ENCODE measurements at regions not wholly inside any gene's neighbourhood (a gene's known extent, or its start where the extent isn't known, plus 50 kb on each side); places are given as distances from the start of the nearest gene placed in this dataset.

DNA sequence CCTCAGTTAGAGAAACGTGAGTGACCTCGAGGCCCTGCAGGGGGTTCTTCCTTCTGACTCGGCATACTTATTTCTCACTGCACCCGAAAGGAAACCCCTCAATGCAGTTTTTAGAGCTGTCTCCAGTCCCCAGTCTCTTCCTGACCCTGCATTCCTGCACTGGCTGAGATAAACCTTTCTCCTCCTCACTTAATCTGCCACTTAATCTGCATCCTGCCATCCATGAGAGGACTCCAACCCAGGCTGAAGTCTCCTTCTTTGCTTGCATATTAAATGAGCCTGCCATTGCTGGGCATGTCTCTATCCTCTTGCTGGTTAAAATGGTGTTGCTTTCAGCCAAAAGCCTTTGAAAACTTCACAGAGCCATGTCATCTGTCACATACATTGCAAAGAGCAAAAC, 125.6 kb upstream of the GATA6 start:
- DNase-seq (ENCODE audit: insufficient read length, low spot score) (no peak), FAIRE-seq (no peak)
- TF ChIP-seq POLR2A (IDR thresholded peaks at IDR 0.05; ENCODE audit: low read depth, low read length), result no peak

DNA sequence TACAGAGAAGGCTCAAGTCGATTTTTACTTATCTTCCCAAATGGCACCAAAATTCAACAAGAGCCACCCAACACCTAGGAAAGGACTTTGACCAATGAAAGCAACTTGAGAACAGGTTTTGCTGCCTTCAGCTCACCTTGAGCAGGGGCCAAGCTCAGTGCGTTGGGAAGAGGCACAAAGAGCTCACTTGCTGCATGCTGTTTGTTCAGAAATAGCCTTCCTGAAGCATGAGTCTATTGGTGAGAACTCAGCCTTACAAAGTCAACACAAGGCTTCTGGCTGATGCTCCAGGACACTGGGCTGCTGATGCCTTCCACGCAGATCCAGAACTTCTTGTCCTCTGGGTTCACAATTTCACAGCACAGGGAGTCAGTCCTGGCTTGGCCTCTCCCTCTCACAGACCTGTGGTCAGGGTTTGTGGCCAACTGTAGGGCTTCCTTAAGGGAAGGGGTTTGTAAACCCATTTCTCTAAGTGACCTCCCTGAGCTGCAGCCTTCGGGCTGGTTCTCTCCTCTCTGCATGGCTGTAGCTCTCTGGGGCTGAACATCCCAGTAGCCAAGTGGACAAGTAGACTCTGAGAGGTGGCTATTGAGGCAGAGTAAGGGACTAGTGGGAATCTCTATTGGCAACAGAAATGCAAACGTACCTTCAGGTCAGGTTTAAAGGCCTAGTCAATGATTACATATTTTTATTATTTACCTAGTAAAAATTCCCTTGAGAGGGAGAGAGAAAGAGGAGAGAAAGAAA, 124.7 kb upstream of the GATA6 start:
- FAIRE-seq, result no peak
- no peak for TF ChIP-seq POLR2A (IDR thresholded peaks at IDR 0.05; ENCODE audit: low read depth, low read length)

DNA sequence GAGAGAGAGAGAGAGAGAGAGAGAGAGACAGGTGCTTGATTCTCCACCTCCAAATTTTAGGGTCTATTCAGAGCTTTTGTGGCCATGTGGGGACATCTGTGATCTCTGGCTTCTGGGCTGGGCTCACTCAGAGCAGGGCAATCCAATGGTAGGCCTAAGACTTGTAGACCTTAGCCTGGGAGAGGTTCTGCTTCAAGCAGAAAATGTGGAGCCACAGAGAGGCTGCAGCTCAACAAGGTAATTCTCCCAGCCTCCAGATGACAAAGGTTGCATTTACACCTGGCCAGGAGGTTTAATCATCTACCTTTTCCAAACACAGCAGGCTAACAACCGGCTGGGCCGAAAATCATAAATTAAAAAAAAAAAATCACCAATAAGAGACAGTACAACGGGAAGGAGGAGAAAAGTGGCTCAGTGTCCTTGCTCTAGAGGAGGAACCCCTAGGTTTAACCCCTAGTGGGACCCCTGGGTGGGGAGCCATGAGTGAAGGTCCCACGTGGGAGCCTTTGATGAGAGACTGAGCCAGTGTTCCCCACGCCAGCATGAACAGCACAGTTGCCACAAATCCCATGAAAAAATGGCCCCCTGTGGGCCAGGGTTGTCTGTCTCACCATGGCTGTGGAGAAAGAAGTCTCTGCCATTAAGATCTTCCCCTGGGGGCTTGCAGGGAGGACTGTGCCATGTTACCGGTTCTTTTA, 124.0 kb upstream of the GATA6 start:
- TF ChIP-seq POLR2A (IDR thresholded peaks at IDR 0.05; ENCODE audit: low read depth, low read length), result no peak
- no peak for FAIRE-seq
- DNase-seq (ENCODE audit: insufficient read length, low spot score), result no peak

More for the DNA sequence above, 124.7 kb upstream of the GATA6 start:
- no peak for DNase-seq (ENCODE audit: insufficient read length, low spot score)

DNA sequence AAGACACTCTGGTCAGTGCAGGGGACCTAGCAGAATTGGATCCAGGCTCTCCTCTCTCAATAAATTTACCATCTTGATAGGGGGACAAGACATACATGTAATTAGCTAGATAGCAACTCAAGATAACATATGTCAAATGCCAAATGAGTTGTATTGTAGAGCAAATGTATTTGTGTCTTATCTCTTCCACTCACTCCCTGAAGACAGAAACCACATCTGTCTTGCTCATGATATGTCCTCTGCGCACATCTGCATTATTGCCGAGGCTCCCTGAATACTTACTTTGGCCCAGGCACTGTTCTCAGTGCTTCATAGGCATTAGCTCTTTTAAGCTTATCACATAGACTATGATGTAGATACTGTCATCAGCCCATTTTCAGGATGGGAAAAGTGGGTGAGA, 122.9 kb upstream of the GATA6 start:
- TF ChIP-seq POLR2A (IDR thresholded peaks at IDR 0.05; ENCODE audit: low read depth, low read length), result no peak
- DNase-seq (ENCODE audit: insufficient read length, low spot score), result no peak
- FAIRE-seq, result no peak

DNA sequence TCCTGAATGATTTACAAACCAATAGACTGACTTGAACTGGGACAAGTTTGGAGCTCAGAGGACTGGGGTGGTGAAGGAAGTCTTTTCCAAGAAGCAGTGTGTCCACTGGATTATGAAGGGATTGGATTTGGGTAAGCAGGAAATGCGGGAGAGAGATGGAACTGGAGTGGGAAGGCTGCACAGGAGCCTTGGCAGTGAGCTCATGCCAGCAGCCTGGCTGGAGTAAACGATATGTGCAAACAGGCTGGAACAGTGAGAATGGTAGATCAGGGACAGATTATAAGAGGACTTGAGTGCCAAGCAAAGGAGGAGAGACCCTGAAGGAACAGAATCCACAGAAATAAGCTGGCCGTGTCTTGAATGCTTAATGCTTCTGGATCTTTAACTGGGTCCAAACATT, 121.9 kb upstream of the GATA6 start:
- no peak for TF ChIP-seq POLR2A (IDR thresholded peaks at IDR 0.05; ENCODE audit: low read depth, low read length)
- DNase-seq (ENCODE audit: insufficient read length, low spot score) (no peak), FAIRE-seq (no peak)

DNA sequence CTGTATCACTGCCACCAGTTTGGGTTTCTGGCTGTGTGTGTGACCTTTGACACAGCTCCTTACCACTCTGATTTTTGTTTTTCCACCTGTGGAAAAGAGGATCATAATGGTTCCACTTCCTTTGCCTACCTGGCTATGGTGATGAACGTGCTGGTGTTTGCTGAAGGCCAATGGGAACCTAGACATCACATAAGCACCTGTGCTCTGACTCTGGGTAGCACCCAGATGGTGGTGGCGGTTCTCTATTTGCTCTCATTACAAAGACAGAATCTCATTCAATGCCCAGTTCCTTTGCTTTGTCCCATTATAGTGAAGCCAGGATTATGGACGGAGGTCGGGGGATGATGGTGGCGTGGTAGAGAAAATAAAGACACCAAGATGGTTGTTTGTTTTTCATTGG, 121.2 kb upstream of the GATA6 start:
- no peak for FAIRE-seq
- DNase-seq (ENCODE audit: insufficient read length, low spot score), result no peak
- no peak for TF ChIP-seq POLR2A (IDR thresholded peaks at IDR 0.05; ENCODE audit: low read depth, low read length)

DNA sequence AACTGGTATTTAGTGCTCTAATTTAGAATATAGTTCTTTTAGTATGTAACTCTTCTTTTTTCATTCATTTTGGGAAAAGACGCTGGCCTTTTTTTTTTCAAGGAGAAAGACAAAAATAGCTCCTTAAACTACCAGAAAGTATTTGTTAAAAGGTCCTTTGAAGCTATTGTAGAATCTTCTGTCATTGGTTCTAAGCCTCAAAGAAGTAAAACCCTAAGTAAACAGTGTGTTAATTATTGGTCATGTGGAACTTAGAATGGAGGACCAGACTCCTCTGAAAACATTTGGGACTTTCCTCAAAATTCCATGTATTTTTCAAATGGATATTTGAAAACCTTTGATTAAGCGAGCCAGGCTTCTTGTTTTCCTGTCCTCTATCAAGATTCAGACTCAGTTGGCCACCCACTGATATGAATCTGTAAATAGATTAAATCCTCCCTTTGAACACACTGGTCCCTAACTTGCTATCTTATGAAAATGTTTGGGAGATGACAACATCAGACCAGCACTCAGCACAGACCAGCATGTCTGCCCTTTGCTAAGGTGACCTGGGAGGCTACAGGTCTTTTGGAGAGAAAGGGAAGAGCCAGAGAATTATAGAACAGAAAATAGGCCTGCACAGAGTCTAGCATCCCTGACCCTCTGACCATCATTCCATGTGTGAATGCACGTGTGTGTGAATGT, 120.3 kb upstream of the GATA6 start:
- no peak for DNase-seq (ENCODE audit: insufficient read length, low spot score)
- no peak for FAIRE-seq
- TF ChIP-seq POLR2A (IDR thresholded peaks at IDR 0.05; ENCODE audit: low read depth, low read length), result no peak

DNA sequence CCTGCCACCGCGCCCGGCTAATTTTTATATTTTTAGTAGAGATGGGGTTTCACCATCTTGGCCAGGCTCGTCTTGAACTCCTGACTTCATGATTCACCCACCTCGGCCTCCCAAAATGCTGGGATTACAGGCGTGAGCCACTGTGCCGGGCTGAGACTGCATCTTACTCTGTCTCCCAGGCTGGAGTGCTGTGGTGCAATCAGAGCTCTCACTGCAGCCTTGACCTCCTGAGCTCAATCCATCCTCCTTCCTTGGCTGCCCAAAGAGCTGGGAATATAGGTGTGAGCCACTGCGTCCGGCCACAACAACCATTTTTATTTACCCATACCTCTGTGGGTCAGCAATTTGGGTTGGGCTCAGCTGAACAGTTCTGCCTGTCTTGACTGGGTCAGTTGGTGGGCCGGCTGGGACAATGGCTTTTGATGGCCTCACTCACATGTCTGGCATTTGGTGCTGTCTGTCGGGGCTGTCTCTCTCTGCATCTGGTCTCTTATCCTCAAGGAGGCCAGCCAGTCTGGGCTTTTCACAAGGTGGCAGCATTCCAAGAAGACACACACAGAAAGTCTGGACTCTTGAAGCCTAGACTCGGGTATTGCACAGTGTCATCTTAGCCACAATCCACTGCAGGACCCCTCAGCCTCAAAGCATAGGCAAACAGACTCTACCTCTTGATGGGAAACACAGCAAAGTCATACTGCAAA, 116.8 kb upstream of the GATA6 start:
- no peak for DNase-seq (ENCODE audit: insufficient read length, low spot score)
- FAIRE-seq, result no peak
- TF ChIP-seq POLR2A (IDR thresholded peaks at IDR 0.05; ENCODE audit: low read depth, low read length), result no peak

DNA sequence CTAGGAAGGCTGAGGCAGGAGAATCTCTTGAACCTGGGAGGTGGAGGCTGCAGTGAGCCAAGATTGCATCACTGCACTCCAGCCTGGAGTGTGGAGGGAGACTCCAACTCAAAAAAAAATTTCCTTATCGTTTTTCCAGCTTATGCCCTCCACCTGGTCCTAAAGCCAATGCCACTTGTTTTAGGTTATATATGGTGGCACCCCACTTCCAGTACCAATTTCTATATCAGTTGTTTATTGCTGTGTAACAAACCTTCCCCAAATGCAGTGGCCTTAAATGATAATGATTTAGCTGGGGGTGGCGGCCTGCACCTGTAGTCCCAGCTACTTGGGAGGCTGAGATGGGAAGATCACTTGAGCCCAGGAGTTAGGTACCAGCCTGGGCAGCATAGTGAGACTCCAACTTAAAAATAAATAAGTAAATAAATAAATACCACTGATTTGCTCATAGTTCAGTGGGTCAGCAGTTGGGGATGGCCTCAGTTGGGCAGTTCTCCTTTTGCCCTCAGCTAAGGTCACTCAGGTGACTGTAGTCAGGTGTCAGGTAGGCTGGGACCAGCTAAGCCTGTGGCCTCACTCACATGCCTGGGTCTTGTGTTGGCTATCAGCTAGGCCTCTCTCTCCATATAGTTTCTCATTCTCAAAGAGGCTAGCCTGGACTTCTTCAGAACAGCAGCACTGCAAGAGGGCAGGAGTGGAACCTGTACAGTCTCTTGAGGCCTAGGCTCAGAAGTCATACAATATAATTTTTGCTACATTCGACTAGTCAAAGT, 113.7 kb upstream of the GATA6 start:
- no peak for DNase-seq (ENCODE audit: insufficient read length, low spot score)
- no peak for TF ChIP-seq POLR2A (IDR thresholded peaks at IDR 0.05; ENCODE audit: low read depth, low read length)
- no peak for FAIRE-seq

DNA sequence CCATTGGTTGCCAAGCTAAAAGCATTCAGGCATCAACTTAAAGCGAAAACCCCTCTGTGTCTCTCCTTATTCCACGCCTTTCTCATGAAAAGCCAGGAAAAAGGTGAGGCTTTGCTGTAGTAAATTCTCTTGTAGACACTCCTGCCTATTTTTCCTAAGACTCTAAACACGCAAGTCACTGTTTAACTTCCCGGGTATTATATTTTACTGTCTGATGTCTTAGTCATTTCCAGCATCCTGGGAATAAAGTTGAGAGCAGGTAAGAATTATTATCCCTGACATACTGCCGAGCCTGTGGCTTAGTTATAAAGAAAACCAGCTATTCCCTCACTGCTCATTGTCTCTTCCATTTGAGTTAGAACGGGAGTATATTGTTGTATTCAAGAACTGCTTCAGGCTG, 112.4 kb upstream of the GATA6 start:
- FAIRE-seq (no peak), DNase-seq (ENCODE audit: insufficient read length, low spot score) (no peak)
- TF ChIP-seq POLR2A (IDR thresholded peaks at IDR 0.05; ENCODE audit: low read depth, low read length), result no peak

DNA sequence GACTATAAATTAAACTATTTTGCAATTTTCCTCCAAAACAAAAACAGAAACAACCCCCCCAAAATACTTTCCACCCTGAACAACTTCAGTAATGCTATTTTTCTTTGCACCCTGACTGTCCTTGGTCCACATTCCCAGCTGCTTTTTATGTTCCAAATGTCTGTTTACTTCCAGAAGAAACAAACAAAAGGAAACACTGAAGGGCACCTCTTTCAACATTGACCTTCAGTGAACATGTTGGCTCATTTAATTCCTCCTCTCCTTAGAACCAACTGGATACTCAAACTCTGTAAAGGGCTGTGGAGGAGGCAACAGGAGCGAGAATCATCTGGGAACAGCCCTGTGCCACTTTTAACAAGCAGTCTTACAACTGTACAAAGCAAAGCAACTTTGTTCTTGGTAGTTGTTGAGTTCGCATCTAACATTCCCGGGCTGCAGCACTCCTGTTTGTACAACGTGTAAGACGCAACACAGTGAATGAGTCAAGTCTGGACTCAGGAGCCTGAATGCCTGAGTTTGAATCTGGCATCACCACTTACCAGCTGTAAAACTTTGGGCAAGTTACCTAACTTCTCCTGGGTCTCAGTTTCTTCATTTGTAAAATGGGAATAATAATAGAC, 111.4 kb upstream of the GATA6 start:
- TF ChIP-seq POLR2A (IDR thresholded peaks at IDR 0.05; ENCODE audit: low read depth, low read length), result no peak
- FAIRE-seq, result no peak
- DNase-seq (ENCODE audit: insufficient read length, low spot score), result no peak

DNA sequence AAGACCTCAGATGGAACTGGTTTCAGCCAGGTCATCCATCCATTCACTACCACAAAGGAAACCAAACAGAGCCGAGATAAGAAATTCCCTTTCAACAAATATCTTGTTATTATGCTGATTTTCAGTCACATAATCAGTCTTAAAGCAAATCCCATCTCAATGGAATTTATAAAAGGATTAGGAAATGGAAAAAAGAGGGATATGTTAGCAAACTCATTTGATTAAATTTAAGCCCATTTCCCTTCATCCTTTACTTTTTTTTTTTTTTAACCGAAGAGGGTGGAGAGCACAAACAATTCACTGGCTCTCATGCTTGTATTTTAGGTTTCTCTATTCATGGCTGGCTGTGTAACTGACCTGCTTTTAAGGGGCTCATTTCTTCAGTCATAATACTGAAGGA, 109.0 kb upstream of the GATA6 start:
- FAIRE-seq (no peak), DNase-seq (ENCODE audit: insufficient read length, low spot score) (no peak)
- no peak for TF ChIP-seq POLR2A (IDR thresholded peaks at IDR 0.05; ENCODE audit: low read depth, low read length)

DNA sequence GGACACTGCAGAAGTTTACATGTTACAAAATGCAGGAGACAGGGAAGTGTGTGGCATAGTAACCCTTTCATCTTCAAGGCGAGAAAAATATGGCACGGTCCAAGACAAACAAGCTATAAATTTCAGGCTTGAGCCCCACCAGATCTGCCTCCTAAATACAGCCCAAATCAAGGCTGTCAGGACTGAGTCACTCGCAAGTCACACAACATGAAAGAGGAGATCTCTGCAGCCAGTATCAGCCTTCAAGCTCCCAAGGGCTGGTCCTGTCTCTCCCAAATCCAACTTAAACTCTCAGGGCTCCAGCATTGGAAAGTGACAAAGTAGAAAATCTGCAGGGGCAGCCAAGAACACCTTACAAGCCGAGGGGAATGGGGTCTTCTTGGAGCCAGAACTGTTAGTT, 106.3 kb upstream of the GATA6 start:
- DNase-seq (ENCODE audit: insufficient read length, low spot score) (no peak), FAIRE-seq (no peak)
- no peak for TF ChIP-seq POLR2A (IDR thresholded peaks at IDR 0.05; ENCODE audit: low read depth, low read length)
